ENCODE measurements at regions not wholly inside any gene's neighbourhood (a gene's known extent, or its start where the extent isn't known, plus 50 kb on each side); places are given as distances from the start of the nearest gene placed in this dataset.
"Not testable (repeated sequence)": the region's sequence is repeated elsewhere in the genome, so short reads cannot be mapped to it uniquely, and the experiment has no call there.

- H3K4me3 ChIP-seq (ENCODE audit: low read length): not testable (repeated sequence)
Observed at GRCh38 chr7:35853194-35853593, 52.3 kb downstream of the SEPTIN7 start.

- no peak overlapping the region for H3K4me3 ChIP-seq (ENCODE audit: low read length)
- no peak for TF ChIP-seq ZNF274 (IDR thresholded peaks at IDR 0.05; ENCODE audit: low read depth, low read length)
Observed at GRCh38 chr7:35854311-35854710, 53.5 kb downstream of the SEPTIN7 start.

DNA sequence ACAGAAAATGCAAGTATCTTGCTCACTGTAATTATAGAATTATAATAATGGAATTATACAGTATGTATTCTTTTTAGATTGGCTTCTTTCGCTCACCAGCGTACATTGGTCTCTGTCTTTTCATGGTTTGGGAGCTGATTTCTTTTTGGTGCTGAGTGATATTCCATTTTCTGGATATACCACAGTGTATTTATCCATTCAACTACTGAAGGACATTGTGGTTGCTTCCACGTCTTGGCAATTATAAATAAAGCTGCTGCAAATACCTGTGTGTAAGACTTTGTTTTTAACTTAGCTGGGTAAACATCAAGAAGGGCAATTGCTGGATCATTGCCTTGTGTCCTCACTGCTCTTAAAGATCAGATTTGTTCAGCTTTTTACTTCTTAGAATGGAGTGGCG, 55.3 kb downstream of the SEPTIN7 start:
- no peak overlapping the region for H3K4me3 ChIP-seq (ENCODE audit: low read length)
- TF ChIP-seq ZNF274 (IDR thresholded peaks at IDR 0.05; ENCODE audit: low read depth, low read length): no peak

DNA sequence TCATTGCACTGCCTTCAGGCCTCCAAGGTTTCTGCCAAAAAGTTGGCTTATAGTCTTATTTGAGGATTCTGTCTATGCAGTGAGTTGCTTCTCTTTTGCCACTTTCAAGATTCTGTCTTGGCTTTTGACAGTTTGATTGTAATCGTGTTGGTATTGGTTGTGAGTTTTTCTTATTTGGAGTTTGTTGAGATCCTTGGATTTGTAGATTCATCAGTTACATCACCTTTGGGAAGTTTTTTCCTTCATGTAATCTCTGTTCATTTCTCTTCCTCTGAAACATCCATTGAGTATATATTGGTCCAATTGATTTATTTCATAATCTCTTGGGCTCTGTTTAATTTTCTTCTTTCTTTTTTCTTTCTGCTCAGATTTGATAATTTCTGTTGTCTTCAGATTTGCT, 59.8 kb downstream of the SEPTIN7 start:
- no peak overlapping the region for H3K4me3 ChIP-seq (ENCODE audit: low read length)
- no peak for TF ChIP-seq ZNF274 (IDR thresholded peaks at IDR 0.05; ENCODE audit: low read depth, low read length)

DNA sequence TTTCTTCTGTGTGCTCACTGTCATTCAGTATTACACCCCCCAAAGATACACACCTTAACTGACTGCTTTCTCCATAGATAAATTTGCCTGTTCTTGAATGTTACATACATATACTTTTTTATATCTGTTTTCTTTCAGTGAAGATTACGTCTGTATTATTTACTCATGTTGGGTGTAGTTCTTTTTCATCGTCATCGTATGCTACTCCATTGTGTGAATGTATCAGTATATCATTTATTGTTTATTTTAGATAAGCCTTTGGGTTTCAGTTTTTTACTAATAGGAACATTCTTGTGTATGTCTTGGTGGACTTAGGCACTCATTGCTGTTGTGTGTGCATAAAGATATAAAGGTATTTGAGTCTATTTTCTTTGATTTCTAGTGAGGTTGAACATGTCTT, 64.4 kb downstream of the SEPTIN7 start:
- H3K4me3 ChIP-seq (ENCODE audit: low read length): no peak overlapping the region
- no peak for TF ChIP-seq ZNF274 (IDR thresholded peaks at IDR 0.05; ENCODE audit: low read depth, low read length)

- TF ChIP-seq ZNF274 (IDR thresholded peaks at IDR 0.05; ENCODE audit: low read depth, low read length): no peak
Observed at GRCh38 chr7:35866186-35866585, 65.3 kb downstream of the SEPTIN7 start.

DNA sequence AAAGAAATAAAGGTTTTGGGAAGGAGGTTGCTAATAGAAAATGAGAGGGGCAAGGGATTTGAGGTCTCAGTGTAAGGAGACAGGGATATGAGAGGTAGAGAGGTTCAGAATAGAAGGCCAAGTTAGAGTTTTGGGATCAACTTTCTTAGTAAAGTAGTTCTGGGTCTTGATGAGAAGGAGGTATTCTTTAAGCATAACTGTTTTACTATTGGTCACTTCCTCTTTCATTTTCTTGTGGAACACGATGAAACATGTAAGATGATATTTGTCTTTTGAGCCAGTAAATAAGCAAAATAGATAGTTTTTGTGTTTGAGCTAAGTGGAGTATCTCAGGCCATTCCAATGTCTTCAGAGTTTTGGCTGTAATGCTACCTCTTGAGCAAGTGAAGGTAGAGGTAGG, 68.3 kb downstream of the SEPTIN7 start:
- H3K4me3 ChIP-seq (ENCODE audit: low read length): not testable (repeated sequence)

More at GRCh38 chr7:35866186-35866585, 65.3 kb downstream of the SEPTIN7 start:
- no peak overlapping the region for H3K4me3 ChIP-seq (ENCODE audit: low read length)

DNA sequence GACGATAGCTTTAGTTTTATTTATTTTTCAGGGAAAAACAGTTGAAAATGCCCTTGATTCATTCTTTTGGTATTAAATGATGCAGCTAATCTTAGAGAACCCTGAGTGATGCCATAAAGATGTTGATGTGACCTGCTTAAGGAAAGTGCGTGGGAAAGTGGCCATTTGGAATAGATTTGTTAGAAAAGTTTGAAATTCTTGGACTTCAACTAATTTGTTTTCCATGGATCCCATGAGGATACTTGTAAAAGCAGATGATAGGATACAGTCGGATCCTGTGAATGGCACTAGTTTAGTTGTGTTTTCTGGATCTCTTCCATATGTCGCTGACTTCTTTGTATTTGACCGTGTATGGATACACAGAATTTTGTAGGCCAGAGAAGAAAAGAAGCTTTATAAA, 69.0 kb downstream of the SEPTIN7 start:
- no peak for TF ChIP-seq ZNF274 (IDR thresholded peaks at IDR 0.05; ENCODE audit: low read depth, low read length)
- no peak overlapping the region for H3K4me3 ChIP-seq (ENCODE audit: low read length)

DNA sequence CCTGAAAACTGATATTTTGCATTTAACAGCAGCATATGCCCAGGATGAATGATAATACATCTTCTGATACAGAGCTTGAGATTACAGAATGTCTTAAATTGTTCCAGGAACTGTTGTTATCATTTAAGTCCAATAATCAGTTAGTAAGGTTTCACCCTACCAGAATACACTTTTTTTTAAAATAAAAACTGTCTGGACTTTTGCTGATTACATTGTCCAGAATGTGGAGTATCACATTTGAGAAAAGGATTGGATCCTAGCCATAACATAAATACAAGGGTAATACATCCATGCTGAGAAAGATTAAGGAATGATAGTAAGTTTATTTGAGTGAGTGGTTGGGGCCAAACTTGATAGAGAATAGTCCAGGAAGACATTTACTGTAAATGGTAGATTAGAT, 71.0 kb downstream of the SEPTIN7 start:
- H3K4me3 ChIP-seq (ENCODE audit: low read length): no peak overlapping the region
- no peak for TF ChIP-seq ZNF274 (IDR thresholded peaks at IDR 0.05; ENCODE audit: low read depth, low read length)

- TF ChIP-seq ZNF274 (IDR thresholded peaks at IDR 0.05; ENCODE audit: low read depth, low read length): no peak
- no peak overlapping the region for H3K4me3 ChIP-seq (ENCODE audit: low read length)
Observed at GRCh38 chr7:35874886-35875285, 74.0 kb downstream of the SEPTIN7 start.

DNA sequence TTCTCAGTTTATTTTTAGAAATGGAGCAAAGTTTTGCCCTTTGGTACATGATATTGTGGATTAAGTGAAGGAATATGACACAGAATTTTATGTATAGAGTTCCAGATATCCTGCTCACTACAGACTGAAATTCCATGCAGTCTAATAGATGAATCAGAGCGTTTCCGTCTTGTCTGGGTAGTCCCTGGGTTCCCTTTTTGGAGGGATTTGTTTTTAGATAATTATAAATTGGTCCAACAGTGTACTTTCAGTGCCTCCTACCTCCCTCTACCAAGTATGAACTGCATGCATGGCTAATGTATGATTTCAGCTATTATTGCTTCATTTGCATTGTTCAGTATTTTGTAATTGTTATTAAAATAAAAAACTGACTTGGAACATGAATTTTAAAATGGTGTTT, 74.4 kb downstream of the SEPTIN7 start:
- TF ChIP-seq ZNF274 (IDR thresholded peaks at IDR 0.05; ENCODE audit: low read depth, low read length): no peak
- H3K4me3 ChIP-seq (ENCODE audit: low read length): no peak overlapping the region

DNA sequence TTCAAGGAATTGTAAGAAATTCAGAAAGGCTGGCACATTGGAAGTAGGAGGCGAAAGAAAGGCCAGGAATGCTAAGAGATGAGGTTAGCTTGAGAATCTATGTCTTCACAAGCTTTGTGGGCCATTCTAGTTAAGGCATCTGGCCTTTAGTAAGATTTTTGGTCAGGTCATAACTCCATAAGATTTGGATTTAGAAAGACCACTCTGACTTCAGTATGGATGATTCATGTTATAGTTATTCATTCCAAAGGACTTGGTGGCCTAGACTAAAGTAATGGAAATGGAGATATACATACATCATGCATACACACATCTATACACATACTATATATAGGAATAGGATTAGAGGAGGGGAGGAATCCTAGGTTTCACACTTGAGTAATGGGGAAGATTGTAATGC, 77.5 kb downstream of the SEPTIN7 start:
- H3K4me3 ChIP-seq (ENCODE audit: low read length): no peak overlapping the region
- TF ChIP-seq ZNF274 (IDR thresholded peaks at IDR 0.05; ENCODE audit: low read depth, low read length): no peak

GRCh38 chr7:35887430-35887829, 86.6 kb downstream of the SEPTIN7 start:
- H3K4me3 ChIP-seq (ENCODE audit: low read length): not testable (repeated sequence)

DNA sequence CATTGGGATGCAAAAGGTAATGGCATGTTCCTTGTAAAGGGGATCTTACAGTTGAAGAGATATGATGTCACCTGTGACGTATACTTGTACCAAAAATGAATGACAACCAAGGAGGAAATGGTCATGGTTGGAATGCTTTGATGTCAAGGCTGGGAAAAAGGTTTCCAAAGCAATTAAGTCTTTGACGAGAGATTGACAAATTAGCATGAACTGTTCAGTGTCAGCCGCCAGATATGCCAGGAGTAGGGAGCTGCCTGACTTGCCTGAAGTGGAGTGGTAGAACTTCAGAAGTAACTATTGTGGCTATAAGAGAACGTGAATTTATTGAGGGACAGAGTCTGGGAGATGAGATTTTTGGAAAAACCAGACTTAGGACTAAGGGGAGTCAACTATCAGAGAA, 88.1 kb downstream of the SEPTIN7 start:
- no peak for TF ChIP-seq ZNF274 (IDR thresholded peaks at IDR 0.05; ENCODE audit: low read depth, low read length)
- H3K4me3 ChIP-seq (ENCODE audit: low read length): no peak overlapping the region

GRCh38 chr7:35889870-35890269, 89.0 kb downstream of the SEPTIN7 start:
- TF ChIP-seq ZNF274 (IDR thresholded peaks at IDR 0.05; ENCODE audit: low read depth, low read length): no peak
- H3K4me3 ChIP-seq (ENCODE audit: low read length): no peak overlapping the region

DNA sequence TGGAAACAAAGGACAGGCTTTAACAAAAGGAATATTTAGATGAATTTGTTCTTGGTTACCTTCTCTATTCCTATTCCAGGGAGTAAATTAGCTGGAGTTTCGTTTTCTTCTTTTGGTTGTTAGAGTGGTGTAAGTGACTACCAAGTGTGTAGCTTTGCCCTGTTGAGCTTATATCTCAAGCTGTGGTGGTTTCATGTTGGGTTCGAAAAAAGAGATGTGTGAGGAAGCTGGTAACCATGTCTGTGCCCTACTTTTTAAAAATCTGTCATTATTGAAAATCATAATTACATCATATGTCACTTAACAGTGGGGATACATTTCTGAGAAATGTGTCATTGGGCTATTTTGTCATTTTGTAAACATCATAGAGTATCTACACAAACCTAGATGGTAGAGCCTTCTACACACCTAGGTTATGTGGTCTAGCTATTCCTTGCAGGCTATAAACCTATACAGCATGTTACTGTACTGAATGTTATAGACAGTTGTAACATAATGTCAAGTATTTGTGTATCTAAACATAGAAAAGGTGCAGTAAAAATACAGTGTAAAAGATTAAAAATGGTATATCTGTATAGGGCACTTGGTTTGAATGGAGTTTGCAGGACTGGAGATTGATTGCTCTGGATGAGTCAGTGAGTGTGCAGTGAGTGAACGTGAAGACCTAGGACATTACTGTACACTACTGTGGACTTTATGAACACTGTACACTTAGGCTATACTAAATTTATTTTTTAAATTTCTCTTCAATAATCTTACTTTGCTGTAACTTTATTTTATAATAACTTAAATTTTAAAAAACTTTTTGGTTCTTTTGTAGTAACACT, 90.4 kb downstream of the SEPTIN7 start:
- TF ChIP-seq ZNF274 (IDR thresholded peaks at IDR 0.05; ENCODE audit: low read depth, low read length): no peak
- no peak overlapping the region for H3K4me3 ChIP-seq (ENCODE audit: low read length)
